ENCODE measurements at regions not wholly inside any gene's neighbourhood (a gene's known extent, or its start where the extent isn't known, plus 50 kb on each side); places are given as distances from the start of the nearest gene placed in this dataset.

GRCh38 chr2:70397186-70397585 is 95.3 kb upstream of the FAM136A start:
- in situ Hi-C loops (cut with HindIII; ENCODE audit: low sequenced_read_pairs): no loop called here
- DNase-seq (ENCODE audit: low read depth, low spot score): no peak
- no peak overlapping the region for H3K4me3 ChIP-seq (ENCODE audit: low read depth, low read length)
- no peak for TF ChIP-seq CTCF (IDR thresholded peaks at IDR 0.05; ENCODE audit: low read depth, low read length)

- no peak for DNase-seq (ENCODE audit: low read depth, low spot score)
- H3K4me3 ChIP-seq (ENCODE audit: low read depth, low read length): no peak overlapping the region
- in situ Hi-C loops (cut with HindIII; ENCODE audit: low sequenced_read_pairs): no loop called here
- TF ChIP-seq CTCF (IDR thresholded peaks at IDR 0.05; ENCODE audit: low read depth, low read length): no peak
Measured at GRCh38 chr2:70396612-70397011, 94.7 kb upstream of the FAM136A start.

DNA sequence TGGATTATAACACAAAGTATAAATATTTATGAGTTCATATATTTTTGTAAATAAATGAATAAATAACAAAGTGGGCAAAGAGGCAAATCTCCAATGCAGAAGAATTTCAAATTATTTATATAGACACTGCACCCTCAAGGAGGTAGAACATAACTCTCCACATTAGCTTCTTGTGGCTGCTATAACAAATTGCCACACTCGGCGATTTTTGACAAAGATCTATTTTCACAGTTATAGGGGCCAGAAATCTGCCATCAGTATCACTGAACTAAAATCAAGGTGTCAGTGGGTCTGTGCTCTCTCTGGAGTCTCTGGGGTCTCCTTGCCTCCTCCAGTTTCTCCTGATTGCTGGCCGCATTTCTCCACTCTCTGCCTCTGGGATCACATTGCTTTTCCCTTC is 92.0 kb upstream of the FAM136A start:
- no peak overlapping the region for H3K4me3 ChIP-seq (ENCODE audit: low read depth, low read length)
- in situ Hi-C loops (cut with HindIII; ENCODE audit: low sequenced_read_pairs): no loop called here
- TF ChIP-seq CTCF (IDR thresholded peaks at IDR 0.05; ENCODE audit: low read depth, low read length): no peak
- DNase-seq (ENCODE audit: low read depth, low spot score): no peak

GRCh38 chr2:70391988-70392387 is 90.1 kb upstream of the FAM136A start:
- DNase-seq (ENCODE audit: low read depth, low spot score): no peak
- in situ Hi-C loops (cut with HindIII; ENCODE audit: low sequenced_read_pairs): no loop called here
- H3K4me3 ChIP-seq (ENCODE audit: low read depth, low read length): no peak overlapping the region
- TF ChIP-seq CTCF (IDR thresholded peaks at IDR 0.05; ENCODE audit: low read depth, low read length): no peak

GRCh38 chr2:70391259-70391658 is 89.4 kb upstream of the FAM136A start:
- H3K4me3 ChIP-seq (ENCODE audit: low read depth, low read length): no peak overlapping the region
- in situ Hi-C loops (cut with HindIII; ENCODE audit: low sequenced_read_pairs): no loop called here
- no peak for DNase-seq (ENCODE audit: low read depth, low spot score)
- no peak for TF ChIP-seq CTCF (IDR thresholded peaks at IDR 0.05; ENCODE audit: low read depth, low read length)

- in situ Hi-C loops (cut with HindIII; ENCODE audit: low sequenced_read_pairs): no loop called here
- H3K4me3 ChIP-seq (ENCODE audit: low read depth, low read length): no peak overlapping the region
- no peak for TF ChIP-seq CTCF (IDR thresholded peaks at IDR 0.05; ENCODE audit: low read depth, low read length)
- DNase-seq (ENCODE audit: low read depth, low spot score): no peak
Measured at GRCh38 chr2:70388813-70389212, 86.9 kb upstream of the FAM136A start.

DNA sequence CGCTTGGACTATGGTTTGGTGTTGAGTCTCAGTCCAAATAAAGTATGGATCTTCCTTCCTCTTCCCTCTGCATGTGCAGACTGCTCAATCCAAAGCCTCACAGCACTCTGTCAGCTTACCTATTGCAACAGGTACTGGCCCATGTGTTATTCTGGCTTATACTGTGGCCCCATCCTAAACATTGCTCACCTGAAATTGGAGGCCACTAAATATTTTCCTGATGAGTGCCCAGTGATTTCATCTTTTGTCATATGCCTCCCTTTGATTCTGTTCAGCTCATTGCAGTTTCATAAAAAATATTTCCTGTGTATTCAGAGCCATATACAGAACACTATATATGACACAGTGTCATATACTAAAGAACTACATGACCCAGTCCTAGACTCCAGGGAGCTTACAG is 86.3 kb upstream of the FAM136A start:
- no peak for TF ChIP-seq CTCF (IDR thresholded peaks at IDR 0.05; ENCODE audit: low read depth, low read length)
- no peak overlapping the region for H3K4me3 ChIP-seq (ENCODE audit: low read depth, low read length)
- DNase-seq (ENCODE audit: low read depth, low spot score): no peak
- in situ Hi-C loops (cut with HindIII; ENCODE audit: low sequenced_read_pairs): no loop called here
